WTC11 (cell line): ENCODE measurements at regions not wholly inside any gene's neighbourhood (a gene's known extent, or its start where the extent isn't known, plus 50 kb on each side); places are given as distances from the start of the nearest gene placed in this dataset.

Source experiments
- ATAC-seq: fragments of 200-7000 bp; cut with Tn5 transposase; 2 replicates; pipeline ENCODE4 v1.10.0; 2021; ENCODE audit warnings: mild to moderate bottlenecking, moderate library complexity
- CTCF ChIA-PET: fragments of 300-600 bp; sonication (Branson Sonifier 250); formaldehyde crosslinking; loops from one replicate; lab custom pipeline; 2021; ENCODE audit warnings: antibody characterized with exemption; lab: Charles Lee
- POLR2A ChIA-PET: fragments of 350-600 bp; sonication (Branson Sonifier 250); formaldehyde crosslinking; loops from one replicate; lab custom pipeline; 2021; ENCODE audit warnings: antibody characterized with exemption; lab: Charles Lee
- DNase-seq: peaks from one replicate; pipeline ENCODE4 v3.0.0; 2021; ENCODE audit warnings: low spot score
- H3K27ac Mint-ChIP-seq: 2 replicates; pipeline ENCODE4 v1.8.0; 2021; ENCODE audit warnings: mixed read lengths
- H3K27me3 Mint-ChIP-seq: 2 replicates; pipeline ENCODE4 v1.8.0; 2021; ENCODE audit warnings: low read depth, mild to moderate bottlenecking, moderate library complexity, mixed read lengths
- H3K36me3 Mint-ChIP-seq: 2 replicates; pipeline ENCODE4 v1.8.0; 2021; ENCODE audit warnings: mixed read lengths
- H3K4me1 Mint-ChIP-seq: 2 replicates; pipeline ENCODE4 v1.8.0; 2022; ENCODE audit warnings: mixed read lengths
- H3K4me3 Mint-ChIP-seq: 2 replicates; pipeline ENCODE4 v1.8.0; 2021; ENCODE audit warnings: mild to moderate bottlenecking, moderate library complexity, mixed read lengths
- H3K9me3 Mint-ChIP-seq: 2 replicates; pipeline ENCODE4 v1.8.0; 2021; ENCODE audit warnings: mixed read lengths
- CDX4 ChIP-seq: fragments of 250-450 bp; sonication (Bioruptor Pico); IDR thresholded peaks from 2 replicates; pipeline ENCODE4 v1.9.0; 2021; ENCODE audit warnings: moderate library complexity, mild to moderate bottlenecking, inconsistent platforms, borderline replicate concordance
- CTCF ChIP-seq: fragments of 200-600 bp; IDR thresholded peaks from 2 replicates; pipeline ENCODE4 v1.8.0; 2022; ENCODE audit warnings: antibody characterized with exemption
- ETV6 ChIP-seq: sonication (generic); formaldehyde crosslinking; IDR thresholded peaks from 2 replicates; pipeline ENCODE4 v1.8.1; 2022; ENCODE audit warnings: mild to moderate bottlenecking, missing genetic modification reagents
- MXD4 ChIP-seq: fragments of 250-450 bp; sonication (Bioruptor Pico); IDR thresholded peaks from 2 replicates; pipeline ENCODE4 v1.8.0; 2021; ENCODE audit warnings: mild to moderate bottlenecking, moderate library complexity, borderline replicate concordance
- NFE2L1 ChIP-seq: sonication (generic); formaldehyde crosslinking; IDR thresholded peaks from 2 replicates; pipeline ENCODE4 v1.8.1; 2023; ENCODE audit warnings: missing genetic modification reagents
- NFYB ChIP-seq: sonication (generic); formaldehyde crosslinking; conservative IDR thresholded peaks from 2 replicates; pipeline ENCODE4 v1.8.0; 2022; ENCODE audit warnings: low read depth, missing genetic modification reagents
- NR3C1 ChIP-seq: sonication (generic); formaldehyde crosslinking; conservative IDR thresholded peaks from 2 replicates; pipeline ENCODE4 v1.8.1; 2023; ENCODE audit warnings: low read depth, mild to moderate bottlenecking, missing genetic modification reagents
- OVOL2 ChIP-seq: fragments of 250-450 bp; sonication (Bioruptor Pico); IDR thresholded peaks from 2 replicates; pipeline ENCODE4 v1.9.0; 2021; ENCODE audit warnings: mild to moderate bottlenecking, borderline replicate concordance
- SOX15 ChIP-seq: fragments of 250-450 bp; sonication (Bioruptor Pico); IDR thresholded peaks from 2 replicates; pipeline ENCODE4 v1.9.0; 2021; ENCODE audit warnings: mild to moderate bottlenecking
- USF1 ChIP-seq: sonication (generic); formaldehyde crosslinking; IDR thresholded peaks from 2 replicates; pipeline ENCODE4 v1.8.0; 2022; ENCODE audit warnings: mild to moderate bottlenecking, missing genetic modification reagents
- ZBTB43 ChIP-seq: sonication (generic); formaldehyde crosslinking; IDR thresholded peaks from 2 replicates; pipeline ENCODE4 v1.8.1; 2023; ENCODE audit warnings: mild to moderate bottlenecking, missing genetic modification reagents
- ZNF121 ChIP-seq: sonication (generic); formaldehyde crosslinking; IDR thresholded peaks from 2 replicates; pipeline ENCODE4 v1.8.0; 2023; ENCODE audit warnings: missing genetic modification reagents
- ZNF281 ChIP-seq: sonication (generic); formaldehyde crosslinking; IDR thresholded peaks from 2 replicates; pipeline ENCODE4 v1.8.0; 2023; ENCODE audit warnings: mild to moderate bottlenecking, missing genetic modification reagents
- ZNF512 ChIP-seq: sonication (generic); formaldehyde crosslinking; IDR thresholded peaks from 2 replicates; pipeline ENCODE4 v1.8.1; 2022; ENCODE audit warnings: missing genetic modification reagents, borderline replicate concordance
- ZNF671 ChIP-seq: fragments of 250-450 bp; sonication (Bioruptor Pico); IDR thresholded peaks from 2 replicates; pipeline ENCODE4 v1.8.0; 2021; ENCODE audit warnings: mild to moderate bottlenecking
- ZSCAN18 ChIP-seq: fragments of 250-450 bp; sonication (Bioruptor Pico); IDR thresholded peaks from 2 replicates; pipeline ENCODE4 v2.1.2; 2022; ENCODE audit warnings: mild to moderate bottlenecking, moderate library complexity
- TF ChIP-seq, protein P1 (sequence below): sonication (generic); formaldehyde crosslinking; conservative IDR thresholded peaks from 2 replicates; pipeline ENCODE4 v1.8.1; 2023; ENCODE audit warnings: mild to moderate bottlenecking, low read depth, missing genetic modification reagents, moderate library complexity

DNA sequence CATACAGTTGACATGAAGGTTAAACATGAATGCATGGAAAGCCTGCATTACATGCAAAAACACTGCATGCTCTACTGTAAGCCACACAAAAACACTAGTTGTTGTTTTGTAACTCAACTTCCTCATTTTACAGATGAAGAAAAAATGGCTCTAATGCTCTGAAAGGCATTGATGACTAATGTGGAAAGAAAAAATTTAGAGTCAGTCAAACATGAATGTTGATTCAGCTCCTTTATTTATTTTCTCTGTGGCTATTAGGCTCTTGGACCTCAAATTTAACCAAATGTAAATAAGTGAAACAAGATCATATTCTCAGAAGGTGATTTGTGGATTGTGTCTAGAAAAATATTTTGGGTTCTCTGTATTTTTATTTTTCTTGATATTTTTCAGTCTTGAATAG lies 336.7 kb upstream of the ZNF717 start:
- Mint-ChIP-seq H3K9me3 (peaks cover 7% of the 10 kb centered on the region), H3K27ac (no peak overlapping the region), H3K27me3 (no peaks in the 10 kb centered on the region), H3K36me3 (peaks cover 3% of the 10 kb centered on the region; the same call in 1 of the 2 replicates)
- no peak for TF ChIP-seq SOX15 (CRISPR knock-in tag)
- TF ChIP-seq ZBTB43 (CRISPR knock-in tag), result no peak
- TF ChIP-seq, all 79 proteins: peak for 0
- peaks cover 13% of the 10 kb centered on the region for H3K4me1 Mint-ChIP-seq
- H3K4me3 Mint-ChIP-seq, result no peak overlapping the region
- ChIA-PET CTCF (no interaction called here), POLR2A (no interaction called here)
- ATAC-seq (no peak), DNase-seq (no peak)

- no peak overlapping the region for H3K27ac Mint-ChIP-seq
- DNase-seq (no peak), ATAC-seq (no peak)
- POLR2A ChIA-PET, result no interaction called here
- H3K9me3 Mint-ChIP-seq, result peaks cover 7% of the 10 kb centered on the region
- H3K36me3 Mint-ChIP-seq, result peaks cover 3% of the 10 kb centered on the region; the same call in 1 of the 2 replicates
- CTCF ChIA-PET, result interaction anchor here (0.5 to 1.2 kb wide), 2 partner anchors 85 to 132 kb away, joined by 3 read pairs; no protein-coding TSS in a partner anchor
- H3K4me3 Mint-ChIP-seq, result no peak overlapping the region
- no peaks in the 10 kb centered on the region for H3K27me3 Mint-ChIP-seq
- H3K4me1 Mint-ChIP-seq, result peaks cover 14% of the 10 kb centered on the region
- TF ChIP-seq CTCF (no peak), NFE2L1 (CRISPR knock-in tag) (no peak), NFYB (CRISPR knock-in tag) (no peak), ZSCAN18 (CRISPR knock-in tag) (no peak), ZNF121 (no peak), CDX4 (CRISPR knock-in tag) (no peak), ZNF512 (no peak), ZNF281 (CRISPR knock-in tag) (no peak), USF1 (CRISPR knock-in tag) (no peak), OVOL2 (CRISPR knock-in tag) (no peak), ETV6 (no peak), MXD4 (CRISPR knock-in tag) (no peak), ZNF671 (no peak), NR3C1 (CRISPR knock-in tag) (no peak)
- TF ChIP-seq, protein P1, sequence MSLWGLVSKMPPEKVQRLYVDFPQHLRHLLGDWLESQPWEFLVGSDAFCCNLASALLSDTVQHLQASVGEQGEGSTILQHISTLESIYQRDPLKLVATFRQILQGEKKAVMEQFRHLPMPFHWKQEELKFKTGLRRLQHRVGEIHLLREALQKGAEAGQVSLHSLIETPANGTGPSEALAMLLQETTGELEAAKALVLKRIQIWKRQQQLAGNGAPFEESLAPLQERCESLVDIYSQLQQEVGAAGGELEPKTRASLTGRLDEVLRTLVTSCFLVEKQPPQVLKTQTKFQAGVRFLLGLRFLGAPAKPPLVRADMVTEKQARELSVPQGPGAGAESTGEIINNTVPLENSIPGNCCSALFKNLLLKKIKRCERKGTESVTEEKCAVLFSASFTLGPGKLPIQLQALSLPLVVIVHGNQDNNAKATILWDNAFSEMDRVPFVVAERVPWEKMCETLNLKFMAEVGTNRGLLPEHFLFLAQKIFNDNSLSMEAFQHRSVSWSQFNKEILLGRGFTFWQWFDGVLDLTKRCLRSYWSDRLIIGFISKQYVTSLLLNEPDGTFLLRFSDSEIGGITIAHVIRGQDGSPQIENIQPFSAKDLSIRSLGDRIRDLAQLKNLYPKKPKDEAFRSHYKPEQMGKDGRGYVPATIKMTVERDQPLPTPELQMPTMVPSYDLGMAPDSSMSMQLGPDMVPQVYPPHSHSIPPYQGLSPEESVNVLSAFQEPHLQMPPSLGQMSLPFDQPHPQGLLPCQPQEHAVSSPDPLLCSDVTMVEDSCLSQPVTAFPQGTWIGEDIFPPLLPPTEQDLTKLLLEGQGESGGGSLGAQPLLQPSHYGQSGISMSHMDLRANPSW (CRISPR knock-in tag), result no peak
These were observed 344.1 kb upstream of the ZNF717 start for GRCh38 chr3:76129441-76129840.
